RKO (cell line): ENCODE measurements at regions not wholly inside any gene's neighbourhood (a gene's known extent, or its start where the extent isn't known, plus 50 kb on each side); places are given as distances from the start of the nearest gene placed in this dataset.

ENCODE experiments used
- DNase-seq: peaks from one replicate; pipeline ENCODE4 v3.0.0-alpha.2; 2016; ENCODE audit warnings: low spot score

GRCh38 chr19:32251634-32252332, 93.6 kb upstream of the ZNF507 start:
- no peak for DNase-seq

GRCh38 chr19:32252333-32252669, 93.1 kb upstream of the ZNF507 start:
- no peak for DNase-seq

GRCh38 chr19:32253683-32254508, 91.5 kb upstream of the ZNF507 start:
- DNase-seq, result no peak

GRCh38 chr19:32254509-32254890, 90.9 kb upstream of the ZNF507 start:
- no peak for DNase-seq

GRCh38 chr19:32255536-32256295, 89.7 kb upstream of the ZNF507 start:
- no peak for DNase-seq

GRCh38 chr19:32256341-32256975, 89.0 kb upstream of the ZNF507 start:
- DNase-seq, result no peak

GRCh38 chr19:32257326-32258073, 87.9 kb upstream of the ZNF507 start:
- DNase-seq, result no peak

GRCh38 chr19:32258167-32258566, 87.2 kb upstream of the ZNF507 start:
- no peak for DNase-seq

- DNase-seq, result no peak
Observed at GRCh38 chr19:32264568-32264967, 80.8 kb upstream of the ZNF507 start.

GRCh38 chr19:32265995-32266394, 79.4 kb upstream of the ZNF507 start:
- DNase-seq, result no peak

- no peak for DNase-seq
Observed at GRCh38 chr19:32266460-32266859, 79.0 kb upstream of the ZNF507 start.

GRCh38 chr19:32268381-32268780, 77.0 kb upstream of the ZNF507 start:
- no peak for DNase-seq

- DNase-seq, result no peak
Observed at GRCh38 chr19:32269831-32270230, 75.6 kb upstream of the ZNF507 start.

GRCh38 chr19:32273483-32273882, 71.9 kb upstream of the ZNF507 start:
- no peak for DNase-seq

- no peak for DNase-seq
Observed at GRCh38 chr19:32287086-32287485, 58.3 kb upstream of the ZNF507 start.

GRCh38 chr19:32287811-32288227, 57.6 kb upstream of the ZNF507 start:
- DNase-seq, result no peak

GRCh38 chr19:32289566-32290210, 55.7 kb upstream of the ZNF507 start:
- no peak for DNase-seq

- no peak for DNase-seq
Observed at GRCh38 chr19:32291876-32292275, 53.5 kb upstream of the ZNF507 start.

GRCh38 chr19:32294871-32295438, 50.5 kb upstream of the ZNF507 start:
- DNase-seq, result no peak
